ENCODE measurements at regions not wholly inside any gene's neighbourhood (a gene's known extent, or its start where the extent isn't known, plus 50 kb on each side); places are given as distances from the start of the nearest gene placed in this dataset.
"Not testable (repeated sequence)": the region's sequence is repeated elsewhere in the genome, so short reads cannot be mapped to it uniquely, and the experiment has no call there.

GRCh38 chr16:25605381-25605780 is 86.4 kb upstream of the HS3ST4 start:
- Histone ChIP-seq H3K27me3 (no peaks in the 10 kb centered on the region), H3K27ac (no peak overlapping the region), H3K4me1 (no peaks in the 10 kb centered on the region), H3K9me3 (no peaks in the 10 kb centered on the region), H3K4me3 (no peak overlapping the region), H3K36me3 (no peaks in the 10 kb centered on the region)
- intact Hi-C loops (cut with DNase I): no loop called here
- no peak for DNase-seq
- TF ChIP-seq CTCF (IDR thresholded peaks at IDR 0.05): no peak
- ATAC-seq: no peak

DNA sequence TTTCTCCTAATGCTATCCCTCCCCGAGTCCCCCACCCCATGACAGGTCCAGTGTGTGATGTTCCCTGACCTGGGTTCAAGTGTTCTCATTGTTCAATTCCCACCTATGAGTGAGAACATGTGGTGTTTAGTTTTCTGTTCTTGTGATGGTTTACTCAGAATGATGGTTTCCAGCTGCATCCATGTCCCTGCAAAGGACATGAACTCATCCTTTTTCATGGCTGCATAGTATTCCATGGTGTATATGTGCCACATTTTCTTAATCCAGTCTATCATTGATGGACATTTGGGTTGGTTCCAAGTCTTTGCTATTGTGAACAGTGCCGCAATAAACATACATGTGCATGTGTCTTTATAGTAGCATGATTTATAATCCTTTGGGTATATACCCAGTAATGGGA is 90.5 kb upstream of the HS3ST4 start:
- ATAC-seq; H3K27ac ChIP-seq; H3K9me3 ChIP-seq; intact Hi-C loops (cut with DNase I); H3K4me3 ChIP-seq; DNase-seq; H3K4me1 ChIP-seq; H3K27me3 ChIP-seq; H3K36me3 ChIP-seq: not testable (repeated sequence)

- intact Hi-C loops (cut with DNase I): no loop called here
- Histone ChIP-seq H3K9me3 (no peaks in the 10 kb centered on the region), H3K36me3 (no peaks in the 10 kb centered on the region), H3K4me1 (no peaks in the 10 kb centered on the region), H3K4me3 (no peak overlapping the region), H3K27me3 (no peaks in the 10 kb centered on the region), H3K27ac (no peak overlapping the region)
- TF ChIP-seq CTCF (IDR thresholded peaks at IDR 0.05): no peak
- no peak for ATAC-seq
- no peak for DNase-seq
These were observed 95.6 kb upstream of the HS3ST4 start for GRCh38 chr16:25596194-25596593.

DNA sequence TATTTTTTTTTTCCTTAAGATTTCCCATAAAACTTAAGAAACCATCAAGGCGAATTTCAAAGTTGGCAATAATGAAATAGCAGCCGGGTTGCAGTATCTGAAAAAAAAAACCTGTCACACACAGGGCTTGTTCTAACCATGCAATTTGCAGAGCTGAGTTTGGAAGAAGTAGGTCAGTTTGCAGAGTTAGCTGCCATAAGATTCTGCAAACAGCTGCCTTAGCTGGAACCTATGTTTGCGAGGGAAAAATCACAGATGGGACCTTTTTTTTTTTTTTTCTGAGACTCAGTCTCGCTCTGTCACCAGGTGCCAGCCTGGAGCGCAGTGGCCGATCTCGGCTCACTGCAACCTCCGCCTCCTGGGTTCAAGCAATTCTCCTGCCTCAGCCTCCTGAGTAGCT is 98.5 kb upstream of the HS3ST4 start:
- Histone ChIP-seq H3K36me3 (no peaks in the 10 kb centered on the region), H3K4me3 (no peak overlapping the region), H3K4me1 (no peaks in the 10 kb centered on the region), H3K27me3 (no peaks in the 10 kb centered on the region), H3K27ac (no peak overlapping the region), H3K9me3 (no peaks in the 10 kb centered on the region)
- intact Hi-C loops (cut with DNase I): no loop called here
- TF ChIP-seq CTCF (IDR thresholded peaks at IDR 0.05): no peak
- ATAC-seq: no peak
- no peak for DNase-seq

DNA sequence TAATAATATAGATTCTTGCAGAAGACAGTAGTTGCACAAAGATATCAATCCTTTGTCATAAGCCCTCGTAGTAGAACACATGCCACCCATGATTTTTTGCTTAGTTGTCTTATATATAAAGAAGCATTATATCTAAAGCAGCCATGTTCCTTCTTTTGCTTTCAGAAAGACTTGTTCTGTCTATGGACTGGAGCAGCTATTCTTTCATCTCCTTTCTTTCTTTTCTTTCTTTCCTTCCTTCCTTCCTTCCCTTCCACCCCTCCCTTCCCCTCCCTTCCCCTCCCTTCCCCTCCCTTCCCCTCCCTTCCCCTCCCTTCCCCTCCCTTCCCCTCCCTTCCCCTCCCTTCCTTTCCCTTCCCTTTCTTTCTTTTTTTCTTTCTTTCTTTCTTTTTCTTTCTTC is 104.0 kb upstream of the HS3ST4 start:
- ATAC-seq (no peak), DNase-seq (no peak)
- no peaks in the 10 kb centered on the region for H3K4me1 ChIP-seq
- no peak overlapping the region for H3K27ac ChIP-seq
- H3K4me3 ChIP-seq: no peak overlapping the region
- H3K27me3 ChIP-seq: no peaks in the 10 kb centered on the region
- TF ChIP-seq CTCF (IDR thresholded peaks at IDR 0.05): no peak
- intact Hi-C loops (cut with DNase I): no loop called here
- H3K9me3 ChIP-seq: no peaks in the 10 kb centered on the region
- no peaks in the 10 kb centered on the region for H3K36me3 ChIP-seq

GRCh38 chr16:25586826-25587225 is 104.9 kb upstream of the HS3ST4 start:
- Histone ChIP-seq H3K27me3 (no peaks in the 10 kb centered on the region), H3K4me3 (no peak overlapping the region), H3K4me1 (no peaks in the 10 kb centered on the region), H3K36me3 (no peaks in the 10 kb centered on the region), H3K9me3 (no peaks in the 10 kb centered on the region), H3K27ac (no peak overlapping the region)
- no peak for TF ChIP-seq CTCF (IDR thresholded peaks at IDR 0.05)
- intact Hi-C loops (cut with DNase I): no loop called here
- ATAC-seq: no peak
- no peak for DNase-seq
